ENCODE measurements at regions not wholly inside any gene's neighbourhood (a gene's known extent, or its start where the extent isn't known, plus 50 kb on each side); places are given as distances from the start of the nearest gene placed in this dataset.

- no peaks in the 10 kb centered on the region for H3K36me3 ChIP-seq
- WGBS, 2 donors: 86 to 90% methylated on average over 14 of the region's 14 CpGs
- no peaks in the 10 kb centered on the region for H3K9me3 ChIP-seq
- H3K27ac ChIP-seq: no peak overlapping the region
- H3K27me3 ChIP-seq: no peaks in the 10 kb centered on the region
- H3K4me1 ChIP-seq: peaks cover 0 to 12% (median 0%) of the 10 kb centered on the region in 4 donors
- no peak for DNase-seq (ENCODE audit: low spot score in 2 of 2)
- TF ChIP-seq EP300 (IDR thresholded peaks at IDR 0.05): no peak
- TF ChIP-seq POLR2A (IDR thresholded peaks at IDR 0.05): no peak
- no peak for TF ChIP-seq CTCF (IDR thresholded peaks at IDR 0.05)
- H3K4me3 ChIP-seq: no peak overlapping the region
Measured at GRCh38 chr14:94690486-94690885, 78.3 kb downstream of the SERPINA3 start.

- no peaks in the 10 kb centered on the region for H3K27me3 ChIP-seq
- H3K9me3 ChIP-seq: no peaks in the 10 kb centered on the region
- H3K4me1 ChIP-seq: peaks cover 0 to 12% (median 0%) of the 10 kb centered on the region in 4 donors
- no peaks in the 10 kb centered on the region for H3K36me3 ChIP-seq
- WGBS, 2 donors: 75 to 77% methylated on average over 17 to 18 of the region's 18 CpGs
- no peak overlapping the region for H3K4me3 ChIP-seq
- H3K27ac ChIP-seq: no peak overlapping the region
- no peak for TF ChIP-seq EP300 (IDR thresholded peaks at IDR 0.05)
- no peak for TF ChIP-seq CTCF (IDR thresholded peaks at IDR 0.05)
- TF ChIP-seq POLR2A (IDR thresholded peaks at IDR 0.05): no peak
- DNase-seq (ENCODE audit: low spot score in 2 of 2): no peak
Measured at GRCh38 chr14:94689985-94690400, 77.8 kb downstream of the SERPINA3 start.

DNA sequence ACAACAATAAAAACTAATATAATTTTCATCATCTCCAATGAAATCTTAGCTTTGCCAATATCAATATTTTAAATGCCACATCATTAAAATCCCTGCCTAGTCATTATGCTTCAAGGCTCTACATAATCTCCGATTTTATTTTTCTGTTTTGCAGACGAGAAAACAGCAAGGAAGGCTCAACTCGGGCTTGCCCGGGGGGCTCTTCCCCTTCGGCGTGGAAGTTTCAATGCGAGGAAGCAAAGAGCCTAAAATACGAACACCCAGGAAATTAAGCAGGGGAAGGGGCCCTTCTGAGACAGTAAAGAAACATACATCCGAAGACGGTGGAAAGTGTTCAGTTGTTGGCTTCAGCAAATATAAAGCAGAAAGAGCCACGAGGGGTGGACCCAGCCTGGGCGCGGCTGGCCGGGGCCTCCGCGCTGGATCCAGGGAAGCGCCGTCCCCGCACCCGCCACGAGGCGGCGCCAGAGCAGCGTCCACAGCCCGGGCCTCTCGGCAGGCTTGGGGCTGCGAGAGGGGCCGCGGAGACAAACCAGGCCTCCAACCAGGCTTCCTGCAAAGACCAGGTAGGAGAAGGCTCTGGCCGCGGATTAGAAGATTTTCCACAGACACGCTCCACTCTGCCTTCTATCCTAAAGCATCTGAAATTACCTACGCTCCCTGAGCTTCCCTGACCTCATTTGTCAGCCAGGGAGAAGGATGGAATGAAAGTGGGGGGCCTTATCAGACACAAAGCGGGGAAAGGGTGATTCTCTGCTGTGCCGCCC lies 77.2 kb downstream of the SERPINA3 start:
- WGBS, 2 donors: 13 to 14% methylated on average over 33 to 34 of the region's 35 CpGs
- H3K4me3 ChIP-seq: peak overlapping the region in 2 of 4 donors; percentile 6 to 34
- H3K4me1 ChIP-seq: peaks cover 0 to 12% (median 0%) of the 10 kb centered on the region in 4 donors
- no peaks in the 10 kb centered on the region for H3K9me3 ChIP-seq
- H3K27me3 ChIP-seq: no peaks in the 10 kb centered on the region
- TF ChIP-seq CTCF (IDR thresholded peaks at IDR 0.05) (peak; percentile 87 to 99 (median 96)), EP300 (IDR thresholded peaks at IDR 0.05) (peak in 1 of 2 donors; percentile 41), POLR2A (IDR thresholded peaks at IDR 0.05) (no peak)
- peak; percentile 30 to 67 for DNase-seq (ENCODE audit: low spot score in 2 of 2)
- no peak overlapping the region for H3K27ac ChIP-seq
- H3K36me3 ChIP-seq: no peaks in the 10 kb centered on the region

- Histone ChIP-seq H3K4me1 (peaks cover 0 to 12% (median 0%) of the 10 kb centered on the region in 4 donors), H3K27me3 (no peaks in the 10 kb centered on the region), H3K9me3 (no peaks in the 10 kb centered on the region), H3K36me3 (no peaks in the 10 kb centered on the region), H3K4me3 (no peak overlapping the region), H3K27ac (no peak overlapping the region)
- no peak for DNase-seq (ENCODE audit: low spot score in 2 of 2)
- TF ChIP-seq POLR2A (IDR thresholded peaks at IDR 0.05) (no peak), EP300 (IDR thresholded peaks at IDR 0.05) (no peak), CTCF (IDR thresholded peaks at IDR 0.05) (no peak)
- 80 to 93% methylated on average over 3 to 13 of the region's 13 CpGs for WGBS, 2 donors
Measured at GRCh38 chr14:94686511-94687160, 74.4 kb downstream of the SERPINA3 start.
